ENCODE measurements at regions not wholly inside any gene's neighbourhood (a gene's known extent, or its start where the extent isn't known, plus 50 kb on each side); places are given as distances from the start of the nearest gene placed in this dataset.
A peak's percentile ranks its signal among the peaks of the same experiment; 100 is the strongest.

- DNase-seq, result no peak
- no peak overlapping the region for H3K27ac Mint-ChIP-seq
- no peak overlapping the region for H3K4me3 Mint-ChIP-seq
- H3K4me1 Mint-ChIP-seq, result no peaks in the 10 kb centered on the region
- no peaks in the 10 kb centered on the region for H3K9me3 Mint-ChIP-seq
- H3K27me3 Mint-ChIP-seq, result no peaks in the 10 kb centered on the region
- H3K36me3 Mint-ChIP-seq, result no peaks in the 10 kb centered on the region
- no peak for ATAC-seq (ENCODE audit: low read depth in 2 of 2)
Measured at GRCh38 chr5:57410374-57411320, 72.0 kb downstream of the ACTBL2 start.

- DNase-seq, result no peak
- Mint-ChIP-seq H3K36me3 (no peaks in the 10 kb centered on the region), H3K27me3 (no peaks in the 10 kb centered on the region), H3K4me3 (no peak overlapping the region), H3K4me1 (no peaks in the 10 kb centered on the region), H3K27ac (no peak overlapping the region), H3K9me3 (peaks cover 0 to under 1% (median 0%) of the 10 kb centered on the region in 7 donors)
- no peak for ATAC-seq (ENCODE audit: low read depth in 2 of 2)
Measured at GRCh38 chr5:57408714-57409113, 73.9 kb downstream of the ACTBL2 start.

- ATAC-seq (ENCODE audit: low read depth in 2 of 2) (no peak), DNase-seq (no peak)
- no peak overlapping the region for H3K4me3 Mint-ChIP-seq
- no peaks in the 10 kb centered on the region for H3K4me1 Mint-ChIP-seq
- H3K9me3 Mint-ChIP-seq, result peaks cover 0 to 3% (median 0%) of the 10 kb centered on the region in 7 donors
- H3K27ac Mint-ChIP-seq, result no peak overlapping the region
- H3K36me3 Mint-ChIP-seq, result no peaks in the 10 kb centered on the region
- no peaks in the 10 kb centered on the region for H3K27me3 Mint-ChIP-seq
Measured at GRCh38 chr5:57408285-57408684, 74.3 kb downstream of the ACTBL2 start.

GRCh38 chr5:57407391-57407790 is 75.2 kb downstream of the ACTBL2 start:
- ATAC-seq (ENCODE audit: low read depth in 2 of 2) (no peak), DNase-seq (no peak)
- Mint-ChIP-seq H3K27ac (no peak overlapping the region), H3K36me3 (no peaks in the 10 kb centered on the region), H3K4me3 (no peak overlapping the region), H3K27me3 (no peaks in the 10 kb centered on the region), H3K9me3 (peaks cover 0 to 6% (median 0%) of the 10 kb centered on the region in 7 donors), H3K4me1 (no peaks in the 10 kb centered on the region)

- Mint-ChIP-seq H3K4me3 (no peak overlapping the region), H3K27ac (no peak overlapping the region), H3K9me3 (peaks cover 0 to 6% (median 0%) of the 10 kb centered on the region in 7 donors), H3K4me1 (no peaks in the 10 kb centered on the region), H3K36me3 (no peaks in the 10 kb centered on the region), H3K27me3 (no peaks in the 10 kb centered on the region)
- no peak for ATAC-seq (ENCODE audit: low read depth in 2 of 2)
- DNase-seq, result no peak
Measured at GRCh38 chr5:57406641-57407040, 76.0 kb downstream of the ACTBL2 start.

GRCh38 chr5:57405984-57406383 is 76.6 kb downstream of the ACTBL2 start:
- DNase-seq (no peak), ATAC-seq (ENCODE audit: low read depth in 2 of 2) (no peak)
- no peaks in the 10 kb centered on the region for H3K36me3 Mint-ChIP-seq
- peaks cover 0 to 6% (median 0%) of the 10 kb centered on the region in 7 donors for H3K9me3 Mint-ChIP-seq
- no peak overlapping the region for H3K4me3 Mint-ChIP-seq
- H3K4me1 Mint-ChIP-seq, result no peaks in the 10 kb centered on the region
- H3K27ac Mint-ChIP-seq, result no peak overlapping the region
- H3K27me3 Mint-ChIP-seq, result no peaks in the 10 kb centered on the region

GRCh38 chr5:57402761-57403160 is 79.8 kb downstream of the ACTBL2 start:
- ATAC-seq (ENCODE audit: low read depth in 2 of 2), result no peak
- Mint-ChIP-seq H3K27me3 (no peaks in the 10 kb centered on the region), H3K4me1 (no peaks in the 10 kb centered on the region), H3K27ac (peak overlapping the region in 1 of 6 donors; percentile 36), H3K4me3 (no peak overlapping the region), H3K36me3 (no peaks in the 10 kb centered on the region), H3K9me3 (peaks cover 0 to 9% (median 4%) of the 10 kb centered on the region in 7 donors)
- DNase-seq, result no peak

- ATAC-seq (ENCODE audit: low read depth in 2 of 2) (no peak), DNase-seq (no peak)
- Mint-ChIP-seq H3K4me3 (no peak overlapping the region), H3K27me3 (no peaks in the 10 kb centered on the region), H3K27ac (no peak overlapping the region), H3K9me3 (peaks cover 0 to 9% (median 4%) of the 10 kb centered on the region in 7 donors), H3K36me3 (no peaks in the 10 kb centered on the region), H3K4me1 (no peaks in the 10 kb centered on the region)
Measured at GRCh38 chr5:57402348-57402747, 80.3 kb downstream of the ACTBL2 start.

GRCh38 chr5:57398413-57399093 is 84.1 kb downstream of the ACTBL2 start:
- ATAC-seq (ENCODE audit: low read depth in 2 of 2), result no peak

GRCh38 chr5:57396701-57397100 is 85.9 kb downstream of the ACTBL2 start:
- no peaks in the 10 kb centered on the region for H3K36me3 Mint-ChIP-seq
- peaks cover 0 to 14% (median 2%) of the 10 kb centered on the region in 7 donors for H3K9me3 Mint-ChIP-seq
- ATAC-seq (ENCODE audit: low read depth in 2 of 2) (no peak), DNase-seq (no peak)
- H3K27me3 Mint-ChIP-seq, result no peaks in the 10 kb centered on the region
- H3K4me1 Mint-ChIP-seq, result no peaks in the 10 kb centered on the region
- no peak overlapping the region for H3K27ac Mint-ChIP-seq
- no peak overlapping the region for H3K4me3 Mint-ChIP-seq

More at GRCh38 chr5:57398413-57399093, 84.1 kb downstream of the ACTBL2 start:
- Mint-ChIP-seq H3K4me3 (peak overlapping the region in 1 of 8 donors; percentile 73), H3K27ac (peak overlapping the region in 1 of 6 donors; percentile 60), H3K4me1 (no peaks in the 10 kb centered on the region), H3K9me3 (peaks cover 0 to 9% (median 4%) of the 10 kb centered on the region in 7 donors), H3K27me3 (no peaks in the 10 kb centered on the region), H3K36me3 (no peaks in the 10 kb centered on the region)
- DNase-seq, result no peak

GRCh38 chr5:57394421-57395210 is 88.0 kb downstream of the ACTBL2 start:
- Mint-ChIP-seq H3K9me3 (peaks cover 0 to 5% (median 0%) of the 10 kb centered on the region in 7 donors), H3K27ac (no peak overlapping the region), H3K4me3 (no peak overlapping the region), H3K4me1 (no peaks in the 10 kb centered on the region), H3K36me3 (no peaks in the 10 kb centered on the region), H3K27me3 (no peaks in the 10 kb centered on the region)
- DNase-seq (no peak), ATAC-seq (ENCODE audit: low read depth in 2 of 2) (no peak)

- Mint-ChIP-seq H3K36me3 (no peaks in the 10 kb centered on the region), H3K9me3 (peaks cover 0 to 3% (median 0%) of the 10 kb centered on the region in 7 donors), H3K4me3 (no peak overlapping the region), H3K27ac (no peak overlapping the region), H3K27me3 (no peaks in the 10 kb centered on the region), H3K4me1 (no peaks in the 10 kb centered on the region)
- ATAC-seq (ENCODE audit: low read depth in 2 of 2) (no peak), DNase-seq (no peak)
Measured at GRCh38 chr5:57386958-57387357, 95.7 kb downstream of the ACTBL2 start.

GRCh38 chr5:57383093-57383861 is 99.3 kb downstream of the ACTBL2 start:
- ATAC-seq (ENCODE audit: low read depth in 2 of 2) (no peak), DNase-seq (no peak)
- Mint-ChIP-seq H3K36me3 (no peaks in the 10 kb centered on the region), H3K9me3 (peaks cover 0 to 5% (median 0%) of the 10 kb centered on the region in 7 donors), H3K27ac (no peak overlapping the region), H3K4me3 (no peak overlapping the region), H3K27me3 (no peaks in the 10 kb centered on the region), H3K4me1 (no peaks in the 10 kb centered on the region)
